Heart left ventricle (tissue), 16 donors: ENCODE measurements at regions not wholly inside any gene's neighbourhood (a gene's known extent, or its start where the extent isn't known, plus 50 kb on each side); places are given as distances from the start of the nearest gene placed in this dataset.

Experiments
- ATAC-seq, 4 donors: fragments of 200-7000 bp; cut with Tn5 transposase; one replicate each; pipeline ENCODE4 v1.9.1; 2020 to 2022; ENCODE audit warnings: moderate library complexity in 4 of 4, mild to moderate bottlenecking in 3 of 4, moderate number of reproducible peaks in 1 of 4
- DNase-seq, 5 donors: peaks; one replicate each; pipeline ENCODE4 v3.0.0-alpha.2; 2020
- H3K27ac ChIP-seq, 12 donors: fragments of 200-600 bp; sonication (generic) in 4 of 12; one replicate each; pipeline versions ENCODE4 v1.5.0 to v1.8.0; 2016 to 2022; ENCODE audit warnings: mild to moderate bottlenecking in 2 of 12
- H3K27me3 ChIP-seq, 9 donors: fragments of 200-600 bp; sonication (generic) in 2 of 9; one replicate each; pipeline versions ENCODE4 v1.5.1 to v1.8.0; 2016 to 2022; ENCODE audit warnings: mild to moderate bottlenecking in 3 of 9
- H3K36me3 ChIP-seq, 9 donors: fragments of 200-600 bp; sonication (generic) in 2 of 9; one replicate each; pipeline versions ENCODE4 v1.5.0 to v1.8.0; 2018 to 2022; ENCODE audit warnings: mild to moderate bottlenecking in 2 of 9
- H3K4me1 ChIP-seq, 12 donors: fragments of 200-600 bp; sonication (generic) in 4 of 12; one replicate each; pipeline versions ENCODE4 v1.5.0 to v1.8.0; 2016 to 2022; ENCODE audit warnings: mild to moderate bottlenecking in 3 of 12
- H3K4me3 ChIP-seq, 12 donors: fragments of 200-600 bp; sonication (generic) in 4 of 12; one replicate each; pipeline versions ENCODE4 v1.5.0 to v1.8.0; 2017 to 2022; ENCODE audit warnings: mild to moderate bottlenecking in 9 of 12, moderate library complexity in 4 of 12
- H3K9me3 ChIP-seq, 12 donors: fragments of 200-600 bp; sonication (generic) in 4 of 12; one replicate each; pipeline versions ENCODE4 v1.5.0 to v1.8.0; 2016 to 2022; ENCODE audit warnings: mild to moderate bottlenecking in 1 of 12
- POLR2A ChIP-seq, 2 donors: fragments of 450-650 bp; IDR thresholded peaks; one replicate each; pipeline ENCODE4 v1.6.1; 2017; ENCODE audit warnings: antibody characterized with exemption in 2 of 2, mild to moderate bottlenecking in 2 of 2, moderate library complexity in 2 of 2
- WGBS, 4 donors: extraction: QIAGEN DNeasy Blood & Tissue Kit in 2 of 4; methylation state at CpG; one replicate each; pipeline versions ENCODE4 v1.1.5 to v1.1.7; 2013 to 2018; 5-methylcytosine and 5-hydroxymethylcytosine counted together
- intact Hi-C, 10 donors: fragments of 100-400 bp; cut with DNase I; formaldehyde crosslinking; loops; one replicate each; pipeline versions ENCODE4 v1.11.1 to v1.14.2; 2022
- TF ChIP-seq, protein P1 (sequence below), 12 donors: fragments of 200-600 bp; sonication (generic) in 4 of 12; IDR thresholded peaks; one replicate each; pipeline versions ENCODE4 v1.5.0 to v1.8.0; 2018 to 2022; ENCODE audit warnings: antibody characterized with exemption in 12 of 12, mild to moderate bottlenecking in 5 of 12
- donor health status: ischemic (EF 13 %, LVEDD 7.1; RV severe dilation, severe dysfunction).
- donor health status: healthy with polysubstance abuse.
- donor health status: DM: no; HTN: yes; CAD: no.
- donor health status: DM: no; HTN: no; CAD: no.
- donor health status: ischemic (EF 25% LVEDD 6.9; RV normal size, moderate dysfunction).
- donor health status: ischemic (EF 25% LVEDD 5.7; RV mildly dilated, moderate dysfunction).
- donor health status: healthy.
- donor health status: DM: yes; HTN: yes; CAD: no.
- donor health status: ischemic (EF 35%, LVEDD 5.7; RV mildly dilated, moderate dysfunction).
- donor health status: nonischemic (EF 11% LVEDD 7.7; RV severe dilation, severe dysfunction).
- donor health status: DM: yes; HTN: yes; CAD: no.
- donor health status: PGD.
- donor health status: ischemic (EF 29% LVEDD 5.4; RV normal size, mild dysfunction).
- donor health status: nonischemic (EF 23%, LVEDD 6.1; RV moderate dilation, normal function).

DNA sequence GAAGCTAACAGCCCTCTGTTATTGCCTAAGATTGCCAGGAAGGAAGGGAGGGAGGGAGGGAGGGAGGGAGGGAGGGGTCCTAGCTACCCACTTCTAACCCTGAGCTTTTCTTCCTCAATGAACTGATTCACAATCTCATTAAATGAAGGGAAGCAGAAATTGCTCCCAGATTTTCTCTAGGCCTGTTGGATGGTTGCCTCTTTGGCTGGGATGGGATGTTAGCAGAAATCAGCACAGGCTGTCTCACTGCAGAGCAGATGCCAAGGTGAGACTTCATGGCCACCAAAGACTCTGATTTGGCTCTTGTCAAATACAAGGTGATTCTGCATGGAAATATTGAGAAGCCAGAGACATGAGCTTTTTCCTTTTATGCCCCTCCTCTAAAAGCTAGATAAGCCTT lies 578.6 kb downstream of the ACTL7B start:
- H3K9me3 ChIP-seq = no peaks in the 10 kb centered on the region
- H3K27me3 ChIP-seq = no peaks in the 10 kb centered on the region
- intact Hi-C loops = loop anchor here in 6 of 10 donors (10.0 kb wide), 7 partner anchors 132 to 792 kb away; partner anchors contain the start of gene KLF4 (in 1 of the 6)
- no peak overlapping the region for H3K27ac ChIP-seq
- H3K4me3 ChIP-seq = no peak overlapping the region
- ATAC-seq = no peak
- DNase-seq = no peak
- H3K4me1 ChIP-seq = peaks cover 0 to 5% (median 0%) of the 10 kb centered on the region in 12 donors
- TF ChIP-seq, protein P1, sequence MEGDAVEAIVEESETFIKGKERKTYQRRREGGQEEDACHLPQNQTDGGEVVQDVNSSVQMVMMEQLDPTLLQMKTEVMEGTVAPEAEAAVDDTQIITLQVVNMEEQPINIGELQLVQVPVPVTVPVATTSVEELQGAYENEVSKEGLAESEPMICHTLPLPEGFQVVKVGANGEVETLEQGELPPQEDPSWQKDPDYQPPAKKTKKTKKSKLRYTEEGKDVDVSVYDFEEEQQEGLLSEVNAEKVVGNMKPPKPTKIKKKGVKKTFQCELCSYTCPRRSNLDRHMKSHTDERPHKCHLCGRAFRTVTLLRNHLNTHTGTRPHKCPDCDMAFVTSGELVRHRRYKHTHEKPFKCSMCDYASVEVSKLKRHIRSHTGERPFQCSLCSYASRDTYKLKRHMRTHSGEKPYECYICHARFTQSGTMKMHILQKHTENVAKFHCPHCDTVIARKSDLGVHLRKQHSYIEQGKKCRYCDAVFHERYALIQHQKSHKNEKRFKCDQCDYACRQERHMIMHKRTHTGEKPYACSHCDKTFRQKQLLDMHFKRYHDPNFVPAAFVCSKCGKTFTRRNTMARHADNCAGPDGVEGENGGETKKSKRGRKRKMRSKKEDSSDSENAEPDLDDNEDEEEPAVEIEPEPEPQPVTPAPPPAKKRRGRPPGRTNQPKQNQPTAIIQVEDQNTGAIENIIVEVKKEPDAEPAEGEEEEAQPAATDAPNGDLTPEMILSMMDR (IDR thresholded peaks at IDR 0.05) = no peak
- no peak for TF ChIP-seq POLR2A (IDR thresholded peaks at IDR 0.05)
- H3K36me3 ChIP-seq = no peaks in the 10 kb centered on the region

DNA sequence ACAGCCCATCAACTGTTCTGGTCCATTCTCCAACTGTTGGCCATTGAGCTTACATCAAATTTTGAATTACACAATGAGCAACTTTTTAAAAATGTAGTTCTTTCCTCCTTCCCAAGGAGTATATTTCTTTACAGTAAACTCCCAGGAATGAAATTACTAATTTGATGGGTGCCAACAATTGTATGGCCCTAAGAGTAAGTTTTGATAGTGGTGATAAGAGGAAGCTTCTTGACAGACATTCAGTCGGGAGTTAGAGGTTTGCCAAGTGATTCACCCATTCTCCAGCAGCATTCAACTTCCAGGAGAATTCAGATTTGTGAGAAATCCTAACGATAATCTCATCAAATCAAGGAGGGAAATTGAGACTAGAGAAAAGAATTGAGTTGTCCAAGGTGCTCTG lies 579.9 kb downstream of the ACTL7B start:
- Histone ChIP-seq H3K4me1 (peaks cover 0 to 10% (median 0%) of the 10 kb centered on the region in 12 donors), H3K27ac (no peak overlapping the region), H3K9me3 (no peaks in the 10 kb centered on the region), H3K36me3 (no peaks in the 10 kb centered on the region), H3K4me3 (no peak overlapping the region), H3K27me3 (no peaks in the 10 kb centered on the region)
- no peak for DNase-seq
- TF ChIP-seq POLR2A (IDR thresholded peaks at IDR 0.05) = no peak
- TF ChIP-seq, protein P1 (IDR thresholded peaks at IDR 0.05) = no peak
- no peak for ATAC-seq
- intact Hi-C loops = loop anchor here in 6 of 10 donors (10.0 kb wide), 7 partner anchors 131 to 791 kb away; partner anchors contain the start of gene KLF4 (in 1 of the 6)
- 84 to 90% (median 89%) methylated on average over 2 of the region's 2 CpGs for WGBS, 4 donors

DNA sequence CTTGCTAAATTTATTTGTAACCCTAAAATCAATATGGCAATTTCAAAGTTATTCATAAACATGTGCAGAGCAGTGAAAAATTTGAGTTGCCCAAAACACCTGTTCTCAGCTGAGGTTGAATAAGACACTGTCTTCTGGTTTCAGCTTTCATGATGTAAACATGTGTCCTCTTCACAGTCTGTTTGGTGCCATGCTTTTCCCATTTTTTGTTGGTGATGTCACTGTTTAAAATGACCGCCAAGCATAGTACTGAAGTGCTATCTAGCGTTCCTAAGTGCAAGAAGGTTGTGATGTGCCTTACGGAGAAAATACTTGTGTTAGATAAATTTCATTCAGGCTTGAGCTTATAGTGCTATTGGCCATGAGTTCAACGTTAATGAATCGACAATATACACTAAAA lies 580.8 kb downstream of the ACTL7B start:
- no peak overlapping the region for H3K4me3 ChIP-seq
- 77 to 83% (median 80%) methylated on average over 5 of the region's 5 CpGs for WGBS, 4 donors
- H3K27me3 ChIP-seq = no peaks in the 10 kb centered on the region
- no peak overlapping the region for H3K27ac ChIP-seq
- intact Hi-C loops = loop anchor here (5.0 to 10.0 kb wide), 12 partner anchors 123 to 808 kb away; partner anchors contain the start of gene KLF4 (in 5 of the 10)
- ATAC-seq = no peak
- no peak for TF ChIP-seq POLR2A (IDR thresholded peaks at IDR 0.05)
- TF ChIP-seq, protein P1 (IDR thresholded peaks at IDR 0.05) = no peak
- no peaks in the 10 kb centered on the region for H3K36me3 ChIP-seq
- DNase-seq = no peak
- peaks cover 0 to 13% (median 0%) of the 10 kb centered on the region in 12 donors for H3K4me1 ChIP-seq
- no peaks in the 10 kb centered on the region for H3K9me3 ChIP-seq

DNA sequence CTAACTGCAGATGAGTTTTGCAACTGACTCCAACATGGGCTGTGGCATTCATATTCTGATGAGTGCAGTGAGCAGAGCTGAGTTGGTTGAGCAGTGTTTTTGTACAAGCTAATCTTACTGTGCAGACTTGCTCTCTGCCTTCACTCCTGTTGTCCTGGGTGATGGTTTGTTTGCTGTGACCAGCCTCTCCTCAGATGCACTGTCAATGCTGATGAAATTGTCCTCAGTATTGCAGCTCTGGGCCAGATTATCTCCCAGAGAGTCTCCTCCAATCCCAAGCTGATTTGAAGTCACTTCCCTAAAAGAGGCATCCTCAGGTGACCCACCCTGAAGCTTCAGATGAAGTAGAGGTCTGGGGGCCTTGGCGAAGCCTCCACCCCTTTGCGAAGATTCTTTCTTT lies 581.8 kb downstream of the ACTL7B start:
- WGBS, 4 donors = 93 to 100% (median 98%) methylated on average over 2 of the region's 2 CpGs
- no peak overlapping the region for H3K4me3 ChIP-seq
- no peak for DNase-seq

More for the DNA sequence above, 581.8 kb downstream of the ACTL7B start:
- no peak for TF ChIP-seq POLR2A (IDR thresholded peaks at IDR 0.05)
- TF ChIP-seq, protein P1 (IDR thresholded peaks at IDR 0.05) = no peak
- no peak overlapping the region for H3K27ac ChIP-seq
- intact Hi-C loops = loop anchor here (2.0 to 10.0 kb wide), 13 partner anchors 122 to 807 kb away; partner anchors contain the start of gene KLF4 (in 5 of the 10)
- no peak for ATAC-seq
- no peaks in the 10 kb centered on the region for H3K9me3 ChIP-seq
- no peaks in the 10 kb centered on the region for H3K27me3 ChIP-seq
- peaks cover 0 to 20% (median 0%) of the 10 kb centered on the region in 12 donors for H3K4me1 ChIP-seq
- H3K36me3 ChIP-seq = no peaks in the 10 kb centered on the region
